ENCODE measurements at regions not wholly inside any gene's neighbourhood (a gene's known extent, or its start where the extent isn't known, plus 50 kb on each side); places are given as distances from the start of the nearest gene placed in this dataset.

DNA sequence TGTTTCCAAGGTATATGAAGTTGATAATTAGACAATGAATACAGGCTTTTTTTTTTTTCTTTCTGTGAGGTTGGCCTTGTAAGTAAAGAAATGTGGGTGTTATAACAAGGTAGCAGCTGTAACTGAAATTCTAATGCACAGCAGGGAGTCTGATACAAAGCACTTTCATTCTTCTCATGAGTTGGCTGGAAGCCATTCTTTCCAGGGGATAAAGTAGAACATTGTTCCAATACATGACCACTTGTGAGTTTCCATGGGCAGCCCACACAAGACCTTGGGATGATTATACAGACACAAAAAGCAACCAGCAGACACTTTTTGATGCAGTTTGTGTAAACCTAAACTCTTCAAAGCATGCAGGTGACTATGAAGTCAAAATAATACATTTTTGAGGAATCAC is 1785.9 kb upstream of the WWC1 start:
- TF ChIP-seq, protein P1, sequence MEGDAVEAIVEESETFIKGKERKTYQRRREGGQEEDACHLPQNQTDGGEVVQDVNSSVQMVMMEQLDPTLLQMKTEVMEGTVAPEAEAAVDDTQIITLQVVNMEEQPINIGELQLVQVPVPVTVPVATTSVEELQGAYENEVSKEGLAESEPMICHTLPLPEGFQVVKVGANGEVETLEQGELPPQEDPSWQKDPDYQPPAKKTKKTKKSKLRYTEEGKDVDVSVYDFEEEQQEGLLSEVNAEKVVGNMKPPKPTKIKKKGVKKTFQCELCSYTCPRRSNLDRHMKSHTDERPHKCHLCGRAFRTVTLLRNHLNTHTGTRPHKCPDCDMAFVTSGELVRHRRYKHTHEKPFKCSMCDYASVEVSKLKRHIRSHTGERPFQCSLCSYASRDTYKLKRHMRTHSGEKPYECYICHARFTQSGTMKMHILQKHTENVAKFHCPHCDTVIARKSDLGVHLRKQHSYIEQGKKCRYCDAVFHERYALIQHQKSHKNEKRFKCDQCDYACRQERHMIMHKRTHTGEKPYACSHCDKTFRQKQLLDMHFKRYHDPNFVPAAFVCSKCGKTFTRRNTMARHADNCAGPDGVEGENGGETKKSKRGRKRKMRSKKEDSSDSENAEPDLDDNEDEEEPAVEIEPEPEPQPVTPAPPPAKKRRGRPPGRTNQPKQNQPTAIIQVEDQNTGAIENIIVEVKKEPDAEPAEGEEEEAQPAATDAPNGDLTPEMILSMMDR (optimal IDR thresholded peaks at IDR 0.05 in 1 of 3, IDR thresholded peaks at IDR 0.05 in 1 of 3, conservative IDR thresholded peaks at IDR 0.05 in 1 of 3; ENCODE audit: extremely low read depth in 1 of 3, insufficient read depth in 2 of 3, low read length in 3 of 3), result no peak
- no peak for TF ChIP-seq EZH2 (IDR thresholded peaks at IDR 0.05; ENCODE audit: low read length)

Data from keratinocyte (primary cell).